ENCODE measurements at regions not wholly inside any gene's neighbourhood (a gene's known extent, or its start where the extent isn't known, plus 50 kb on each side); places are given as distances from the start of the nearest gene placed in this dataset.
A peak's percentile ranks its signal among the peaks of the same experiment; 100 is the strongest.

GRCh38 chr15:93167291-93167690 is 78.3 kb upstream of the RGMA start:
- DNase-seq (ENCODE audit: low read depth in 2 of 2): no peak

GRCh38 chr15:93166675-93167074 is 77.7 kb upstream of the RGMA start:
- DNase-seq (ENCODE audit: low read depth in 2 of 2): no peak

DNA sequence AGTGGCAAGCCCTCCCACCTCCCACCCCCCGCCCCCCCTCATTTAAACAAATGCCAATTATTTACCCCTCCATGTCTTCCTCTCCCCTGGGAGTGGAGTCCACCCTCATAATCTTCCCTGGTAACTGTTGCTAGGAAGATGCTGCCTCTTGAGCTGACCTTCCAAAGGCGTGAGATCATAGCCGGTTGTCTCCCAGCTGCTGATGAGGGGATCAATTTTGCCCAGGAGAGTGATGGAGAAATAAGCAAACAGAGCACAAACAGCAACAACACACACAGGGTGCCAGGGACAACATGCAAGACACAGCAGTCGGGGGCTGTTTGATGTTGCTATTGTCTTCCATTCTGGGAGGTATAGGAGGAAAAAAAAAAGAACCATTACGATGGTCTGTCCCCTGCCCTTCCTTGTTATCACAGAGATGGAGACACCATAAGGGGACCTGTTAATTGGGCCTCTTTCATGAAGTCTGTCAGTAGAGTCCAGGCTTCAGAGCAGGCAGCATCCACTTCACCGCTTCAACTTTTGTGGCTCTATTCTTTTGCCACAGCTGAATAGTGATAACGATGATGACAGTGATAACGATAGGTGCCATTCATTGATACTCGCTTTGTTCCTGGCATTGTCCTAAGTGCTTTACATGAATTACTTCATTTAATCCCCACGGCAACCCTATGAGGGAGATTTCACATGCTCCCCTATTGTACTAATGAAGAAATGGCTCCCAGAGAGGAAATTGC is 76.9 kb upstream of the RGMA start:
- DNase-seq (ENCODE audit: low read depth in 2 of 2): no peak

DNA sequence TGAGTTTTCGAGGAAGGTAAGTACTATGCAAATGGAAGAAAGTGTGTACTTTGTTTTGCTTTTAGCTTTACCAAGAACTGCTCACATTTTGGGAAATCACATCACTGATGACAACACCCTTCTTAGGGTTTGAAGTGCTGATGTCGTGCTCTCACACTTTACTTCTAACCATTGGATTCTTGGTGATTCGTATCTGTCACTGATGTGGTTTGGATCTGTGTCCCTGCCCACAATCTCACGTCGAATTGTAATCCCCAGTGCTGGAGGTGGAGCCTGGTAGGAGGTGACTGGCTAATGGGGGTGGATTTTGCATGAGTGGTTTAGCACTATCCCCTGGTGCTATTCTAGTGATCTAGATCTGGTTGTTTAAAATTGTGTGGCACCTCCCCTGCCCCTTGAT is 75.4 kb upstream of the RGMA start:
- peak in 1 of 2 donors; percentile 6 for DNase-seq (ENCODE audit: low read depth in 2 of 2)

- DNase-seq (ENCODE audit: low read depth in 2 of 2): no peak
Measured at GRCh38 chr15:93162560-93162959, 73.5 kb upstream of the RGMA start.

DNA sequence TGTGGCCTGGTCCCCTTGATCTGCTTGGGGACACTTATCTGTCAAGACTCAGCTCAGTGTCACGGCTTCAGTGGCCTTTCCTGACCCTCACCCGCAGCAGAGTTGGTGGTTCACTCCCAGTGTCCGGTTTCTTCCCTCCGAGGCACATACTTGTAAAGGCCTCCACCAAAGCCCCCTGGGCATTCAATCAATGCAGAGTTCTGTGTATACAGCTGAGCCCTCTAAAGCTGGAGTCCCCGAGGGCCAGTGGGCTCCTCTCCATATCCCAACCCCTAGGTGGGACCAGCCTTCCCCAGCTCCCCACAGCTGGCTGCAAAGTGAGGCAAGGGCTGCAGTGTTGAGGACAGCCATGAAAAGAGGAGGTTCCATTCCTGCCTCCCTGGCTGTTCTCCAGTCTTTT is 70.9 kb upstream of the RGMA start:
- no peak for DNase-seq (ENCODE audit: low read depth in 2 of 2)

GRCh38 chr15:93158097-93158900 is 69.3 kb upstream of the RGMA start:
- no peak for DNase-seq (ENCODE audit: low read depth in 2 of 2)

- no peak for DNase-seq (ENCODE audit: low read depth in 2 of 2)
Measured at GRCh38 chr15:93154666-93155065, 65.7 kb upstream of the RGMA start.

DNA sequence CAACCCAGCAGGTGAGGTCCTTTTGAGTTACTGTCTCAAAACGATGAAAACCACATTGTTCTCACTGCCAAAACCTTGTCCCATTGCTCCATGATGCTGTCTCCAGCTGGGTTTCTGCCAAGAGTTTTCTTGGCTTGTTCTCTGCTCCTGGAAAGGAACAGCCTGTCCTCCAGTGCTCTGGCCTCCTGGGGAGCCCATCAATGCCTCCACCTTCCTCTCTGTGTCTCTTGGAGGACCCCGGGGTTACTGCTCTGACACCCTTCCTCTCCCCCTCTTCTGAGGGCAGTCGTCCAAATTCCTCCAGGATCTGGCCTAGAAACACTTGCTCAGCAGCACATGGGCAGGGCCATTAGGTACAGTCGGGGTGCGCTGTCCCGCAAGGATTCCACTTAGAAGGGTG is 63.9 kb upstream of the RGMA start:
- DNase-seq (ENCODE audit: low read depth in 2 of 2): no peak

DNA sequence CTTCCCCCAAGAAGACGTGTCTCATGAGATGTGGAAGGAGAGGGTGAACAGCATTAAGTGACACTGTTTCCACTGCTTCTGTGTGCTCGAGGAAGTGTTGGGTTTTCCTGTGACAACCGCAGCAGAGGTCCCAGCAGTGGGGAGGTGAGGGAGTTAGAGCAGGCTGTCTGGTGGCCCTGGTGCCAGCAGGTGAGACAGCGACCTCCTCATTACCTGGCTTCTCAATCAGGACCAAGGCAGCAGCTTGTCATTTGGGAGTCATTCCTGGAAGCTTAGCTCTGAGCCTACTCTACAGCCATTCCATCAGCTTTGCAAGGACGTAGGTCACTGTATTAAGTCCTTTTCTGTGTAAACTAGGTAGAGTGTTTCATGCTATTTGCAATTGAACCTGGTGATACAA is 63.3 kb upstream of the RGMA start:
- DNase-seq (ENCODE audit: low read depth in 2 of 2): no peak

GRCh38 chr15:93150910-93151881 is 62.2 kb upstream of the RGMA start:
- no peak for DNase-seq (ENCODE audit: low read depth in 2 of 2)

DNA sequence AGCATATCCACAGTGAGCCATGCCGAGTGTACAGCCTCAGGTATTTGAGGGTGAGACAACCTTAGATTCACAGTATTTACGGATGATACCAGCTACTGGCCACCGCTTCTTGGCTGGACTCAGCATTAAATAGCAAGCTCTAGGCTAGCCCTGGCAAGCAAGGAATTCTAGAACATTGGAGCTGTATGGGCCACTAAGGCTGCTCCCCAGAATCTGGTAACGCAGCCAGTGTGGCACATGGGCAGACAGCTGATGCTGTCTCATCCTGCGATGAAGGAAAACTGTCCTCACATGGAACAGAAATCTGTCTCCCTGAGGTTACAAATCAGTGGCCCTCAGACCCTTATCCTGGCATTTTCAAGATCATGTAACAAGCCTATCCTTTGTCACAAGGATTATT is 57.6 kb upstream of the RGMA start:
- DNase-seq (ENCODE audit: low read depth in 2 of 2): no peak

DNA sequence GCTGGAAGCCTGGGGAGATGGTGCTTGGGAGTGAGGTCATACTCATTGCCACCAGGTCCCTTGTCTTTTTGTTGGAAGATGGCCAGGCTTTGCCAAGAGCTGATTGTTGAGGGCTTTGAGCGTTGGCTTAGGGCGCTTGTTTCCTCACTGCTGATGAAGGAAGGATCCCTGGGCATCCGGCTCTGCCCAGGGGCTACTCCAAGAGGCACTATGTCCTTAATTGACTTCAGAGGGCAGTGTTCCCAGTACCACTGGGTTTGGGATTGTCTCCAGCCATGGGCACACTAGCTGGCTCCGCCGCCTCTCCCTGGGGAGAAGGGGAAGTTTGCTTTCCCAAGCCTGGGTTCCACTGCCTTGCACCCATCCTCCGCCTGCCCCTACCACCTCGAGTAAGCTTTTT is 57.2 kb upstream of the RGMA start:
- no peak for DNase-seq (ENCODE audit: low read depth in 2 of 2)

- no peak for DNase-seq (ENCODE audit: low read depth in 2 of 2)
Measured at GRCh38 chr15:93144463-93145236, 55.6 kb upstream of the RGMA start.

DNA sequence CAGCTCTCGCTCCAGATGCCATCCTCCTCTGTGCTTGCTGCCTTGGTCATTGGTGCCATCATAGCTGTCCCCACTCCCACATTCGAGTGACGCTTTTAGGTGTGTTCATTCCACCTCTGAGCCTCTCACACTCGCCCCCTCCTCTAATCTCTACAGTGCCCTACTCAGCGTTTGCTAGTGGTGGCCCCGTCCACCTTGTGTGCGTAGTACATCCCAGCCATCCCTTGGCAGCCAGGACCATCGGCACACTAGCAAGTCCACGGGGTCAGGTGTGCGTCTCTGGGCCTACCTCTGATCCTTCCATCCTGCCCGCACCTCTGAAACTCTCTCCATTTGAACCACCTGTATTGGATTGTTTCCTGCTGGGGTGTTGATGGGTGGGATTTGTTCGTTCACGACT is 54.2 kb upstream of the RGMA start:
- DNase-seq (ENCODE audit: low read depth in 2 of 2): no peak

DNA sequence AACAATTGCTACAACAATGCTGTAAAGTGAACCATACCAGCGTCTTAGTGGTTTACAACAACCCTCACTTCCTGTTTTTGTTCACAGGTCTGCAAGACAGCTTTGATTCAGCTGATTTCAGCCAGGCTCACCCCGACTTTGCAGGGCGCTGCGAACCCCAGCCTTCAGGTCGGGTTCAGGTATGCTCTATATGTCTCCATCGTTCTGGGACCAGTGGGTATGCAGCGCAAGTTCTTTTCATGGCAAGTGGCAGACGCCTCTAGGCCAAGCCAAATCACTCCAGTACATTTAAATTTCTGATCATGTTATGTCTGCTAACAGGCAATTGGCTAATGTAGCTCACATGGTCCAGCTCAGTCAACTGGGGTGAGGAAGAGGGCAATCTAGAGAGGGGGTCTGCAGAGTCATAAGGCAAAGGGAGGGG is 52.4 kb upstream of the RGMA start:
- no peak for DNase-seq (ENCODE audit: low read depth in 2 of 2)

GRCh38 chr15:93139436-93139835 is 50.4 kb upstream of the RGMA start:
- no peak for DNase-seq (ENCODE audit: low read depth in 2 of 2)

GRCh38 chr15:93138681-93139250 is 49.8 kb upstream of the RGMA start:
- DNase-seq (ENCODE audit: low read depth in 2 of 2): no peak
